Neural crest cell (in vitro differentiated cells): ENCODE measurements at regions not wholly inside any gene's neighbourhood (a gene's known extent, or its start where the extent isn't known, plus 50 kb on each side); places are given as distances from the start of the nearest gene placed in this dataset.

ENCODE experiments used
- DNase-seq: peaks from one replicate; pipeline ENCODE4 v3.0.0; 2021; ENCODE audit warnings: low read depth, mixed read lengths, low spot score
- H3K27ac Mint-ChIP-seq: one replicate; pipeline ENCODE4 v1.8.0; 2021; ENCODE audit warnings: mild to moderate bottlenecking, mixed read lengths; ENCODE audit not compliant: unreplicated experiment
- H3K27me3 Mint-ChIP-seq: 2 replicates; pipeline ENCODE4 v1.8.0; 2021; ENCODE audit warnings: low read depth, mild to moderate bottlenecking, mixed read lengths
- H3K36me3 Mint-ChIP-seq: 2 replicates; pipeline ENCODE4 v1.8.0; 2021; ENCODE audit warnings: low read depth, mild to moderate bottlenecking, mixed read lengths
- H3K4me1 Mint-ChIP-seq: 2 replicates; pipeline ENCODE4 v1.8.0; 2021; ENCODE audit warnings: mixed read lengths
- H3K4me3 Mint-ChIP-seq: one replicate; pipeline ENCODE4 v1.8.0; 2021; ENCODE audit warnings: mild to moderate bottlenecking, mixed read lengths
- H3K9me3 Mint-ChIP-seq: 2 replicates; pipeline ENCODE4 v1.8.0; 2021; ENCODE audit warnings: mixed read lengths
- CTCF ChIP-seq: fragments of 200-600 bp; sonication (generic); conservative IDR thresholded peaks from 2 replicates; pipeline ENCODE4 v1.5.0; 2021; ENCODE audit warnings: antibody characterized with exemption, mild to moderate bottlenecking

- DNase-seq, result no peak
- H3K36me3 Mint-ChIP-seq, result no peaks in the 10 kb centered on the region
- no peak for TF ChIP-seq CTCF
- no peak overlapping the region for H3K4me3 Mint-ChIP-seq
- peaks cover 22% of the 10 kb centered on the region for H3K4me1 Mint-ChIP-seq
- no peak overlapping the region for H3K27ac Mint-ChIP-seq
- no peaks in the 10 kb centered on the region for H3K9me3 Mint-ChIP-seq
- H3K27me3 Mint-ChIP-seq, result no peaks in the 10 kb centered on the region
These were observed 117.5 kb downstream of the IRX2 start for GRCh38 chr5:2633992-2634391.

GRCh38 chr5:2631758-2632157 lies 119.7 kb downstream of the IRX2 start:
- Mint-ChIP-seq H3K4me1 (peaks cover 10% of the 10 kb centered on the region), H3K27ac (no peak overlapping the region), H3K36me3 (no peaks in the 10 kb centered on the region), H3K9me3 (peaks cover 3% of the 10 kb centered on the region), H3K4me3 (no peak overlapping the region), H3K27me3 (no peaks in the 10 kb centered on the region)
- TF ChIP-seq CTCF, result no peak
- DNase-seq, result no peak

GRCh38 chr5:2629045-2629444 lies 122.4 kb downstream of the IRX2 start:
- Mint-ChIP-seq H3K4me3 (no peak overlapping the region), H3K27ac (no peak overlapping the region), H3K27me3 (no peaks in the 10 kb centered on the region), H3K36me3 (no peaks in the 10 kb centered on the region), H3K9me3 (peaks cover 3% of the 10 kb centered on the region), H3K4me1 (peaks cover 5% of the 10 kb centered on the region)
- DNase-seq, result no peak
- TF ChIP-seq CTCF, result no peak

- DNase-seq, result no peak
- peaks cover 5% of the 10 kb centered on the region for H3K4me1 Mint-ChIP-seq
- no peak overlapping the region for H3K4me3 Mint-ChIP-seq
- TF ChIP-seq CTCF, result no peak
- no peaks in the 10 kb centered on the region for H3K36me3 Mint-ChIP-seq
- H3K27ac Mint-ChIP-seq, result no peak overlapping the region
- H3K27me3 Mint-ChIP-seq, result no peaks in the 10 kb centered on the region
- peaks cover 3% of the 10 kb centered on the region for H3K9me3 Mint-ChIP-seq
These were observed 123.6 kb downstream of the IRX2 start for GRCh38 chr5:2627867-2628266.

GRCh38 chr5:2626572-2626971 lies 124.9 kb downstream of the IRX2 start:
- TF ChIP-seq CTCF, result no peak
- no peaks in the 10 kb centered on the region for H3K27me3 Mint-ChIP-seq
- H3K4me3 Mint-ChIP-seq, result no peak overlapping the region
- H3K9me3 Mint-ChIP-seq, result peaks cover 3% of the 10 kb centered on the region
- DNase-seq, result no peak
- no peak overlapping the region for H3K27ac Mint-ChIP-seq
- H3K4me1 Mint-ChIP-seq, result peaks cover 5% of the 10 kb centered on the region
- no peaks in the 10 kb centered on the region for H3K36me3 Mint-ChIP-seq

GRCh38 chr5:2622866-2623265 lies 128.6 kb downstream of the IRX2 start:
- no peaks in the 10 kb centered on the region for H3K4me1 Mint-ChIP-seq
- H3K36me3 Mint-ChIP-seq, result no peaks in the 10 kb centered on the region
- H3K9me3 Mint-ChIP-seq, result peaks cover 3% of the 10 kb centered on the region
- H3K27me3 Mint-ChIP-seq, result no peaks in the 10 kb centered on the region
- H3K27ac Mint-ChIP-seq, result no peak overlapping the region
- no peak for DNase-seq
- TF ChIP-seq CTCF, result no peak
- no peak overlapping the region for H3K4me3 Mint-ChIP-seq
